Left lung (tissue), 4 donors: ENCODE measurements at regions not wholly inside any gene's neighbourhood (a gene's known extent, or its start where the extent isn't known, plus 50 kb on each side); places are given as distances from the start of the nearest gene placed in this dataset.

Experiments used
- ATAC-seq: fragments of 200-7000 bp; cut with Tn5 transposase; one replicate; pipeline ENCODE4 v1.9.1; 2020; ENCODE audit warnings: moderate library complexity
- DNase-seq, 4 donors: peaks; one replicate each; pipeline ENCODE4 v3.0.0-alpha.2; 2013 to 2020
- H3K27ac ChIP-seq, 2 donors: fragments of 200-600 bp; sonication (generic) in 1 of 2; one replicate each; pipeline versions ENCODE4 v1.5.0 to v1.8.0; 2020 to 2021
- H3K27me3 ChIP-seq, 2 donors: fragments of 200-600 bp; sonication (generic) in 1 of 2; one replicate each; pipeline versions ENCODE4 v1.5.0 to v1.8.0; 2020 to 2021
- H3K36me3 ChIP-seq, 2 donors: fragments of 200-600 bp; sonication (generic) in 1 of 2; one replicate each; pipeline versions ENCODE4 v1.5.0 to v1.8.0; 2020 to 2021
- H3K4me1 ChIP-seq, 2 donors: fragments of 200-600 bp; one replicate each; pipeline ENCODE4 v1.8.0; 2021
- H3K4me3 ChIP-seq, 2 donors: fragments of 200-600 bp; sonication (generic) in 1 of 2; one replicate each; pipeline versions ENCODE4 v1.5.0 to v1.8.0; 2020 to 2021; ENCODE audit warnings: mild to moderate bottlenecking in 1 of 2
- H3K9me3 ChIP-seq, 2 donors: fragments of 200-600 bp; sonication (generic) in 1 of 2; one replicate each; pipeline versions ENCODE4 v1.5.0 to v1.8.0; 2020 to 2021
- intact Hi-C, 2 donors: fragments of 100-400 bp; cut with DNase I; formaldehyde crosslinking; loops; one replicate each; pipeline versions ENCODE4 v1.11.2 to v1.14.2; 2022
- TF ChIP-seq, protein P1 (sequence below), 2 donors: fragments of 200-600 bp; sonication (generic) in 1 of 2; IDR thresholded peaks; one replicate each; pipeline versions ENCODE4 v1.5.0 to v1.8.0; 2021; ENCODE audit warnings: antibody characterized with exemption in 2 of 2
- donor health status: DM: no; HTN: yes; CAD: no.
- donor health status: DM: no; HTN: no; CAD: no.

DNA sequence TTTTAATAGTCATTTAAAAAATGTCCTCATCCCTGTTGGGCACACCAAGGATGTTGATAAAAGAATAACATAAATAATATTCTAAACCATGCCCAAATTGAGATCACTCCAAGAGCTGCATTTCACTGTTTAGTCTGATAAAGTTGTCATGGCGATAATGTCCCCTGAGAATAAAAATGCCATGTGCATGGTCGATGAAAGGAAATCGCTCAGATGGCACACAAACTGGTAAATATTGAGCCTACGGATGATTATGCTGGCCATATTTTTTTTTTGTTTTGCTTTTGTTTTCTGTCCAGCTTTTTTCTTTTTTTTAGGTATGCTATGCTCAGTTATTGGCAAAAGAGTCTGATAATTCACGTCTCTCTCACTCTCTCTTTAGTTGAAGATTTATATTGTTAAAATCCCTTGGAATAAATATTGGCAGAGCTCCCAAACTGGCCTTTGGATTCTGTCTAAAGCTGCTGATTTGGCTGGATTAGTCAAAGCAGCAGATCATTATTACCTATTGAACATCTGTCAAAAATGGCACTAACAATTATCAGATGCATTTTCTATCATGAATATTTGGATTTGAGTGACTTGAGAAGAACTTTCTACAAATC, 643.8 kb downstream of the SQOR start:
- H3K4me1 ChIP-seq = no peaks in the 10 kb centered on the region
- H3K27ac ChIP-seq = no peak overlapping the region
- intact Hi-C loops = no loop called here
- H3K4me3 ChIP-seq = no peak overlapping the region
- H3K27me3 ChIP-seq = no peaks in the 10 kb centered on the region
- H3K9me3 ChIP-seq = no peaks in the 10 kb centered on the region
- TF ChIP-seq, protein P1, sequence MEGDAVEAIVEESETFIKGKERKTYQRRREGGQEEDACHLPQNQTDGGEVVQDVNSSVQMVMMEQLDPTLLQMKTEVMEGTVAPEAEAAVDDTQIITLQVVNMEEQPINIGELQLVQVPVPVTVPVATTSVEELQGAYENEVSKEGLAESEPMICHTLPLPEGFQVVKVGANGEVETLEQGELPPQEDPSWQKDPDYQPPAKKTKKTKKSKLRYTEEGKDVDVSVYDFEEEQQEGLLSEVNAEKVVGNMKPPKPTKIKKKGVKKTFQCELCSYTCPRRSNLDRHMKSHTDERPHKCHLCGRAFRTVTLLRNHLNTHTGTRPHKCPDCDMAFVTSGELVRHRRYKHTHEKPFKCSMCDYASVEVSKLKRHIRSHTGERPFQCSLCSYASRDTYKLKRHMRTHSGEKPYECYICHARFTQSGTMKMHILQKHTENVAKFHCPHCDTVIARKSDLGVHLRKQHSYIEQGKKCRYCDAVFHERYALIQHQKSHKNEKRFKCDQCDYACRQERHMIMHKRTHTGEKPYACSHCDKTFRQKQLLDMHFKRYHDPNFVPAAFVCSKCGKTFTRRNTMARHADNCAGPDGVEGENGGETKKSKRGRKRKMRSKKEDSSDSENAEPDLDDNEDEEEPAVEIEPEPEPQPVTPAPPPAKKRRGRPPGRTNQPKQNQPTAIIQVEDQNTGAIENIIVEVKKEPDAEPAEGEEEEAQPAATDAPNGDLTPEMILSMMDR (IDR thresholded peaks at IDR 0.05) = no peak
- no peaks in the 10 kb centered on the region for H3K36me3 ChIP-seq
- no peak for ATAC-seq
- no peak for DNase-seq

DNA sequence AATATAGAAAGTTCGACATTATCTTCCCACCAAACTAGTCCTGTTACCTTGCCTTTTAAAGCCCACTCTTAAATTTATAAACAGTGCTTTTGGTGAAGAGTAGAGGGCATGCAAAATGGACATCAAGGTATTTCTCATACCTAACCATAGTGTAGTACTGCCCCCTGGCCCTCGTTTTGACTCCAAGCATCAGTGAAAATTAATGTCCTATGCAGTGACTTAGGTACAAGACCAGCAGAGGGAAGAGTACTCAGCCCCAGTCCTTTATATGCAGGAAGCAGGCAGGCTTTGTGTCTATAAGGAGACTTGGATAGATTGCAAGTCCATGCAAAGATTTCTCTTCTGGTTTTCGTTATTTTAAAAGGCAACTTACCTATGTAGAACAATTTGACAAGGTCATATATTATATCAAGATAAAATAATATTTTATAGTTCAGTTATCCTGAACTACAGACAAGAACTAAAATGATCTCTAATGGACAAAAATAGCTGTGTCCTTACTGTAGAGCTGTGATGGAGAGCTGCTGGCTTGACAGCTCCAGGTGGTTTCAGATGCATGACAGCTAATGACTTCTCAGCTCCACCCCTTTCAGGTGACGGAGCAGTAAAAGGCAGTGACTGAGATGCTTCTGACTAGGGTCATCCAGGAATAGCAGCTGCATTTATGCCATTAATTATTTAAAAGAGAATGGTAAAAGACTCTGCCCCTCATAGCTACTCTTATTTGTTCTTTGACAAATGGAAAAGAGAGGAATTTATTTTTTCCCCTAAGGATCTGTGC, 646.1 kb downstream of the SQOR start:
- no peak overlapping the region for H3K27ac ChIP-seq
- H3K4me1 ChIP-seq = no peaks in the 10 kb centered on the region
- ATAC-seq (no peak), DNase-seq (no peak)
- no peaks in the 10 kb centered on the region for H3K9me3 ChIP-seq
- no peaks in the 10 kb centered on the region for H3K36me3 ChIP-seq
- intact Hi-C loops = no loop called here
- H3K27me3 ChIP-seq = no peaks in the 10 kb centered on the region
- TF ChIP-seq, protein P1 (IDR thresholded peaks at IDR 0.05) = no peak
- H3K4me3 ChIP-seq = no peak overlapping the region

DNA sequence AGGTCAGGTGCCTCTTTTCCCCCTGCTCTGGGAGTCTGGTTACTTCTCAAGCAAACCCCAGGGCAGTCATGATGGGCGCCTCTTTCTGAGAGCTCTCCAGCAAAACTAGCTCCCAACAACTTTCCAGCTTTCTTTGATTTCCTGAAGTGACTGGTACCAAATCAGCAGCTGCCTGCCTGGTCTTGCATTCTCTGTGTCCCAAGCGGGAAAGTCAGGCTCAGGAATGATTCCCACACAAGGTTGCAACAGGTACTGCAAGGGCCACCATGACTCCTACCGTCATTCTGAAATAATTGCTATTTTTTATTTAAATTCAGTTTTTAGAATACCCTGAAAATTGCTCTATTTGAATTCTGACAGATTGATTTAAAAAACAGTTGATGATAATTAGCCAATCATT, 658.7 kb downstream of the SQOR start:
- H3K27me3 ChIP-seq = no peaks in the 10 kb centered on the region
- ATAC-seq (no peak), DNase-seq (no peak)
- H3K4me1 ChIP-seq = no peaks in the 10 kb centered on the region
- H3K4me3 ChIP-seq = no peak overlapping the region
- TF ChIP-seq, protein P1 (IDR thresholded peaks at IDR 0.05) = no peak
- no peaks in the 10 kb centered on the region for H3K9me3 ChIP-seq
- H3K36me3 ChIP-seq = no peaks in the 10 kb centered on the region
- H3K27ac ChIP-seq = no peak overlapping the region
- intact Hi-C loops = no loop called here

DNA sequence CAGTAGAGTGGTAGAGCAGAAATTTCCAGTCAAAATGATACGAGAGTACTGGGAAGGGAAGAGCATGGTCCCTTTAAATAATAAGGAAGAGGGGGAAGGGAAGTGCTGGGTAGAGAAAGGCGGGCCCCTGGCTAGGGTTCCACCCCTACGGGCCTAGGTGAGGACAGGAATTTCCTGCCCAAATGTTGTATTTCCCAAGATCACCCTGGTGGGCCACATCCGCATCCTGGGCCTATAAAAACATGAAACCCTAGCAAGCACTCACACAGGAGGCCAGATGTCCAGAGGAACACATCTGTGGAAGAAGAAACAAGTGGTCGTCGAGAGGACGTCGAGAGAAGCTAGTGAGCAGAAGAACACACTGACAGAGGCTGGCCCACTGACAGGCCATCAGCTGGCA, 661.2 kb downstream of the SQOR start:
- H3K9me3 ChIP-seq = no peaks in the 10 kb centered on the region
- no peaks in the 10 kb centered on the region for H3K36me3 ChIP-seq
- intact Hi-C loops = no loop called here
- no peak overlapping the region for H3K4me3 ChIP-seq
- DNase-seq = no peak
- TF ChIP-seq, protein P1 (IDR thresholded peaks at IDR 0.05) = no peak
- H3K27ac ChIP-seq = no peak overlapping the region
- H3K4me1 ChIP-seq = no peaks in the 10 kb centered on the region
- no peak for ATAC-seq
- no peaks in the 10 kb centered on the region for H3K27me3 ChIP-seq

DNA sequence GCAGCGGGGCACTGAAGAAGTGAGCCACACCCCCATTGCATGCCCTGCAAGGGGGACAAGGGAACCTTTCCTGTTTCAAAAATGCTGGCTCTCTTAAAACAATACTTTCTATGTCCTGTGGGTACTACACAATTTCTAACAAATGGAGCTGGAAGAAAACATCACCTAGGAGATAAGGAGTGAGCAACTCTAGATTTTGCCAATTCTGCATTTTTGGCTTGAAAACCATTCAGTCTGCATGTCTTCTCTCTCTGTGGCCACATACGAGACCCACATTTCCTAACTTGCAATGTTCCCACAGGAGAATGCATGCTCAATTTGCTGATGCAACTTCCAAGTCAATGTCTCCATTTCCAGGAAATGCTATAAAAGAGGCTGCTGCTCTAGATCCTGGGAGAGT, 662.0 kb downstream of the SQOR start:
- no peaks in the 10 kb centered on the region for H3K9me3 ChIP-seq
- no peak overlapping the region for H3K4me3 ChIP-seq
- H3K36me3 ChIP-seq = no peaks in the 10 kb centered on the region
- intact Hi-C loops = no loop called here
- TF ChIP-seq, protein P1 (IDR thresholded peaks at IDR 0.05) = no peak
- no peaks in the 10 kb centered on the region for H3K4me1 ChIP-seq
- DNase-seq (no peak), ATAC-seq (no peak)
- no peak overlapping the region for H3K27ac ChIP-seq
- H3K27me3 ChIP-seq = no peaks in the 10 kb centered on the region
